GM12878 (cell line): ENCODE measurements at regions not wholly inside any gene's neighbourhood (a gene's known extent, or its start where the extent isn't known, plus 50 kb on each side); places are given as distances from the start of the nearest gene placed in this dataset.

Experiments
- CBX5 ChIP-seq: sonication (generic); IDR thresholded peaks from 2 replicates; pipeline ENCODE4 v1.6.1; 2016; ENCODE audit warnings: low read depth, moderate library complexity, mild to moderate bottlenecking, inconsistent platforms
- FOS ChIP-seq: IDR thresholded peaks from 3 replicates; pipeline ENCODE4 v1.6.1; 2011; ENCODE audit warnings: borderline replicate concordance; ENCODE audit not compliant: insufficient read length; ENCODE audit errors: extremely low read depth
- FOXK2 ChIP-seq: fragments of 450-650 bp; IDR thresholded peaks from 2 replicates; pipeline ENCODE4 v1.6.1; 2017; ENCODE audit warnings: mild to moderate bottlenecking, moderate library complexity
- FOXM1 ChIP-seq: IDR thresholded peaks from 2 replicates; pipeline ENCODE4 v1.6.1; 2012; ENCODE audit warnings: low read depth, mild to moderate bottlenecking, inconsistent platforms, low read length, moderate library complexity
- IKZF1 ChIP-seq: fragments of 450-650 bp; conservative IDR thresholded peaks from 2 replicates; pipeline ENCODE4 v1.6.1; 2017; ENCODE audit warnings: antibody characterized with exemption, mild to moderate bottlenecking
- NR2F1 ChIP-seq: fragments of 450-650 bp; conservative IDR thresholded peaks from 2 replicates; pipeline ENCODE4 v1.6.1; 2017; ENCODE audit warnings: mild to moderate bottlenecking
- NRF1 ChIP-seq: conservative IDR thresholded peaks from 2 replicates; pipeline ENCODE4 v1.6.1; 2011; ENCODE audit warnings: mild to moderate bottlenecking, low read depth, low read length, improper control_type of control experiment
- POU2F2 ChIP-seq: IDR thresholded peaks from 3 replicates; pipeline ENCODE4 v1.6.1; 2011; ENCODE audit warnings: low read depth, mild to moderate bottlenecking, low read length, borderline replicate concordance
- YBX1 ChIP-seq: fragments of 450-650 bp; IDR thresholded peaks from 2 replicates; pipeline ENCODE4 v1.6.1; 2016; ENCODE audit warnings: antibody characterized with exemption
- ZZZ3 ChIP-seq: IDR thresholded peaks from 2 replicates; pipeline ENCODE4 v1.6.1; 2011; ENCODE audit warnings: low read depth; ENCODE audit not compliant: control insufficient read depth, insufficient read length
- TF ChIP-seq, protein P1 (sequence below): fragments of 450-650 bp; IDR thresholded peaks from 2 replicates; pipeline ENCODE4 v1.6.1; 2016; ENCODE audit warnings: mild to moderate bottlenecking
- TF ChIP-seq, protein P2 (sequence below): fragments of 450-650 bp; IDR thresholded peaks from 2 replicates; pipeline ENCODE4 v1.6.1; 2017; ENCODE audit warnings: mild to moderate bottlenecking, moderate library complexity
- TF ChIP-seq, protein P3 (sequence below): fragments of 450-650 bp; conservative IDR thresholded peaks from 2 replicates; pipeline ENCODE4 v1.6.1; 2017; ENCODE audit warnings: mild to moderate bottlenecking, moderate library complexity
- TF ChIP-seq, protein P4 (sequence below): IDR thresholded peaks from 2 replicates; pipeline ENCODE4 v1.6.1; 2012; ENCODE audit warnings: low read depth, low read length, improper control_type of control experiment
- TF ChIP-seq, protein P5 (sequence below): fragments of 450-650 bp; IDR thresholded peaks from 2 replicates; pipeline ENCODE4 v1.6.1; 2017; ENCODE audit warnings: low read depth, mild to moderate bottlenecking, moderate library complexity
- TF ChIP-seq, protein P6 (sequence below): fragments of 450-650 bp; IDR thresholded peaks from 2 replicates; pipeline ENCODE4 v1.6.1; 2017; ENCODE audit warnings: mild to moderate bottlenecking, moderate library complexity

DNA sequence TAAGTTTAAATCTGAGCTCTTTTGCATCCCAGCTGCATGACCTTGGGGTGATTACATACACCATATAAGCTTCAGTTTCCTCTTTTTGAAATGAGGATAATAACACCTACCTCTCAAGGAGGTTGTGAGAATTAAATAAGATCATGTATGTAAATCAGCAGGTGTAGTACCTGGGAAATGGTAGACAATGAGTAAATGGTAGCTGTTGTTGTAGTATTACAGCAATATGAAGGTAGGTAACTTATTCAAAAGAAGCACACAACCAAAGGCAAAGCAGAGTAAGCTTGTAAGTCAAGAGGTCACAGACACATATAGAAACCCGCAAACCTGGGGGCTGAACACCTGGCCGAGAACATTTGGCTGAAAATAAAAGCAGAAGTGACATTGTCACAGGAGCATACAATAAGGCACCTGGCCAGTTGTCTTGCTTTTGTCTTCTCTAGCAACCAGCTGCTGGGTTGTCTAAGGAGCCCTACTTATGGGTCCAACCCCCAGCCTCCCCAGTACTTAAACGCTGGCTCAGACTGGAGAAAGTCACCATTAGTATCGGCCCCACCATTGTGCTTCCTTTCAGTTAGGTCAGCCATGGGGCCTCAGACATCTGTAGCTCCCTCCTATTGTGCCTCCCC lies 203.6 kb upstream of the MKLN1 start (continued):
- TF ChIP-seq, protein P1, sequence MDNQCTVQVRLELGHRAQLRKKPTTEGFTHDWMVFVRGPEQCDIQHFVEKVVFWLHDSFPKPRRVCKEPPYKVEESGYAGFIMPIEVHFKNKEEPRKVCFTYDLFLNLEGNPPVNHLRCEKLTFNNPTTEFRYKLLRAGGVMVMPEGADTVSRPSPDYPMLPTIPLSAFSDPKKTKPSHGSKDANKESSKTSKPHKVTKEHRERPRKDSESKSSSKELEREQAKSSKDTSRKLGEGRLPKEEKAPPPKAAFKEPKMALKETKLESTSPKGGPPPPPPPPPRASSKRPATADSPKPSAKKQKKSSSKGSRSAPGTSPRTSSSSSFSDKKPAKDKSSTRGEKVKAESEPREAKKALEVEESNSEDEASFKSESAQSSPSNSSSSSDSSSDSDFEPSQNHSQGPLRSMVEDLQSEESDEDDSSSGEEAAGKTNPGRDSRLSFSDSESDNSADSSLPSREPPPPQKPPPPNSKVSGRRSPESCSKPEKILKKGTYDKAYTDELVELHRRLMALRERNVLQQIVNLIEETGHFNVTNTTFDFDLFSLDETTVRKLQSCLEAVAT, result peak; percentile 61
- TF ChIP-seq NR2F1 (peak; percentile 98), YBX1 (no peak), FOS (no peak), ZZZ3 (no peak), CBX5 (peak; percentile 99), POU2F2 (peak; percentile 70; the same call in 1 of the 3 replicates), IKZF1 (peak; percentile 66), NRF1 (no peak), FOXM1 (peak; percentile 98), FOXK2 (peak; percentile 62; the same call in 1 of the 2 replicates)
- TF ChIP-seq, protein P2, sequence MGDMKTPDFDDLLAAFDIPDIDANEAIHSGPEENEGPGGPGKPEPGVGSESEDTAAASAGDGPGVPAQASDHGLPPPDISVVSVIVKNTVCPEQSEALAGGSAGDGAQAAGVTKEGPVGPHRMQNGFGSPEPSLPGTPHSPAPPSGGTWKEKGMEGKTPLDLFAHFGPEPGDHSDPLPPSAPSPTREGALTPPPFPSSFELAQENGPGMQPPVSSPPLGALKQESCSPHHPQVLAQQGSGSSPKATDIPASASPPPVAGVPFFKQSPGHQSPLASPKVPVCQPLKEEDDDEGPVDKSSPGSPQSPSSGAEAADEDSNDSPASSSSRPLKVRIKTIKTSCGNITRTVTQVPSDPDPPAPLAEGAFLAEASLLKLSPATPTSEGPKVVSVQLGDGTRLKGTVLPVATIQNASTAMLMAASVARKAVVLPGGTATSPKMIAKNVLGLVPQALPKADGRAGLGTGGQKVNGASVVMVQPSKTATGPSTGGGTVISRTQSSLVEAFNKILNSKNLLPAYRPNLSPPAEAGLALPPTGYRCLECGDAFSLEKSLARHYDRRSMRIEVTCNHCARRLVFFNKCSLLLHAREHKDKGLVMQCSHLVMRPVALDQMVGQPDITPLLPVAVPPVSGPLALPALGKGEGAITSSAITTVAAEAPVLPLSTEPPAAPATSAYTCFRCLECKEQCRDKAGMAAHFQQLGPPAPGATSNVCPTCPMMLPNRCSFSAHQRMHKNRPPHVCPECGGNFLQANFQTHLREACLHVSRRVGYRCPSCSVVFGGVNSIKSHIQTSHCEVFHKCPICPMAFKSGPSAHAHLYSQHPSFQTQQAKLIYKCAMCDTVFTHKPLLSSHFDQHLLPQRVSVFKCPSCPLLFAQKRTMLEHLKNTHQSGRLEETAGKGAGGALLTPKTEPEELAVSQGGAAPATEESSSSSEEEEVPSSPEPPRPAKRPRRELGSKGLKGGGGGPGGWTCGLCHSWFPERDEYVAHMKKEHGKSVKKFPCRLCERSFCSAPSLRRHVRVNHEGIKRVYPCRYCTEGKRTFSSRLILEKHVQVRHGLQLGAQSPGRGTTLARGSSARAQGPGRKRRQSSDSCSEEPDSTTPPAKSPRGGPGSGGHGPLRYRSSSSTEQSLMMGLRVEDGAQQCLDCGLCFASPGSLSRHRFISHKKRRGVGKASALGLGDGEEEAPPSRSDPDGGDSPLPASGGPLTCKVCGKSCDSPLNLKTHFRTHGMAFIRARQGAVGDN, result 0 out of 2 replicates have a peak, but pooled peaks have one; percentile 54
- TF ChIP-seq, protein P3, sequence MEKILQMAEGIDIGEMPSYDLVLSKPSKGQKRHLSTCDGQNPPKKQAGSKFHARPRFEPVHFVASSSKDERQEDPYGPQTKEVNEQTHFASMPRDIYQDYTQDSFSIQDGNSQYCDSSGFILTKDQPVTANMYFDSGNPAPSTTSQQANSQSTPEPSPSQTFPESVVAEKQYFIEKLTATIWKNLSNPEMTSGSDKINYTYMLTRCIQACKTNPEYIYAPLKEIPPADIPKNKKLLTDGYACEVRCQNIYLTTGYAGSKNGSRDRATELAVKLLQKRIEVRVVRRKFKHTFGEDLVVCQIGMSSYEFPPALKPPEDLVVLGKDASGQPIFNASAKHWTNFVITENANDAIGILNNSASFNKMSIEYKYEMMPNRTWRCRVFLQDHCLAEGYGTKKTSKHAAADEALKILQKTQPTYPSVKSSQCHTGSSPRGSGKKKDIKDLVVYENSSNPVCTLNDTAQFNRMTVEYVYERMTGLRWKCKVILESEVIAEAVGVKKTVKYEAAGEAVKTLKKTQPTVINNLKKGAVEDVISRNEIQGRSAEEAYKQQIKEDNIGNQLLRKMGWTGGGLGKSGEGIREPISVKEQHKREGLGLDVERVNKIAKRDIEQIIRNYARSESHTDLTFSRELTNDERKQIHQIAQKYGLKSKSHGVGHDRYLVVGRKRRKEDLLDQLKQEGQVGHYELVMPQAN, result no peak
- TF ChIP-seq, protein P4, sequence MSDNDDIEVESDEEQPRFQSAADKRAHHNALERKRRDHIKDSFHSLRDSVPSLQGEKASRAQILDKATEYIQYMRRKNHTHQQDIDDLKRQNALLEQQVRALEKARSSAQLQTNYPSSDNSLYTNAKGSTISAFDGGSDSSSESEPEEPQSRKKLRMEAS, result no peak
- TF ChIP-seq, protein P5, sequence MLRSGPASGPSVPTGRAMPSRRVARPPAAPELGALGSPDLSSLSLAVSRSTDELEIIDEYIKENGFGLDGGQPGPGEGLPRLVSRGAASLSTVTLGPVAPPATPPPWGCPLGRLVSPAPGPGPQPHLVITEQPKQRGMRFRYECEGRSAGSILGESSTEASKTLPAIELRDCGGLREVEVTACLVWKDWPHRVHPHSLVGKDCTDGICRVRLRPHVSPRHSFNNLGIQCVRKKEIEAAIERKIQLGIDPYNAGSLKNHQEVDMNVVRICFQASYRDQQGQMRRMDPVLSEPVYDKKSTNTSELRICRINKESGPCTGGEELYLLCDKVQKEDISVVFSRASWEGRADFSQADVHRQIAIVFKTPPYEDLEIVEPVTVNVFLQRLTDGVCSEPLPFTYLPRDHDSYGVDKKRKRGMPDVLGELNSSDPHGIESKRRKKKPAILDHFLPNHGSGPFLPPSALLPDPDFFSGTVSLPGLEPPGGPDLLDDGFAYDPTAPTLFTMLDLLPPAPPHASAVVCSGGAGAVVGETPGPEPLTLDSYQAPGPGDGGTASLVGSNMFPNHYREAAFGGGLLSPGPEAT, result peak; percentile 51; the same call in 1 of the 2 replicates
- TF ChIP-seq, protein P6, sequence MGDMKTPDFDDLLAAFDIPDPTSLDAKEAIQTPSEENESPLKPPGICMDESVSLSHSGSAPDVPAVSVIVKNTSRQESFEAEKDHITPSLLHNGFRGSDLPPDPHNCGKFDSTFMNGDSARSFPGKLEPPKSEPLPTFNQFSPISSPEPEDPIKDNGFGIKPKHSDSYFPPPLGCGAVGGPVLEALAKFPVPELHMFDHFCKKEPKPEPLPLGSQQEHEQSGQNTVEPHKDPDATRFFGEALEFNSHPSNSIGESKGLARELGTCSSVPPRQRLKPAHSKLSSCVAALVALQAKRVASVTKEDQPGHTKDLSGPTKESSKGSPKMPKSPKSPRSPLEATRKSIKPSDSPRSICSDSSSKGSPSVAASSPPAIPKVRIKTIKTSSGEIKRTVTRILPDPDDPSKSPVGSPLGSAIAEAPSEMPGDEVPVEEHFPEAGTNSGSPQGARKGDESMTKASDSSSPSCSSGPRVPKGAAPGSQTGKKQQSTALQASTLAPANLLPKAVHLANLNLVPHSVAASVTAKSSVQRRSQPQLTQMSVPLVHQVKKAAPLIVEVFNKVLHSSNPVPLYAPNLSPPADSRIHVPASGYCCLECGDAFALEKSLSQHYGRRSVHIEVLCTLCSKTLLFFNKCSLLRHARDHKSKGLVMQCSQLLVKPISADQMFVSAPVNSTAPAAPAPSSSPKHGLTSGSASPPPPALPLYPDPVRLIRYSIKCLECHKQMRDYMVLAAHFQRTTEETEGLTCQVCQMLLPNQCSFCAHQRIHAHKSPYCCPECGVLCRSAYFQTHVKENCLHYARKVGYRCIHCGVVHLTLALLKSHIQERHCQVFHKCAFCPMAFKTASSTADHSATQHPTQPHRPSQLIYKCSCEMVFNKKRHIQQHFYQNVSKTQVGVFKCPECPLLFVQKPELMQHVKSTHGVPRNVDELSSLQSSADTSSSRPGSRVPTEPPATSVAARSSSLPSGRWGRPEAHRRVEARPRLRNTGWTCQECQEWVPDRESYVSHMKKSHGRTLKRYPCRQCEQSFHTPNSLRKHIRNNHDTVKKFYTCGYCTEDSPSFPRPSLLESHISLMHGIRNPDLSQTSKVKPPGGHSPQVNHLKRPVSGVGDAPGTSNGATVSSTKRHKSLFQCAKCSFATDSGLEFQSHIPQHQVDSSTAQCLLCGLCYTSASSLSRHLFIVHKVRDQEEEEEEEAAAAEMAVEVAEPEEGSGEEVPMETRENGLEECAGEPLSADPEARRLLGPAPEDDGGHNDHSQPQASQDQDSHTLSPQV, result no peak
